Daoy (cell line): ENCODE measurements at regions not wholly inside any gene's neighbourhood (a gene's known extent, or its start where the extent isn't known, plus 50 kb on each side); places are given as distances from the start of the nearest gene placed in this dataset.
A peak's percentile ranks its signal among the peaks of the same experiment; 100 is the strongest.
"Not testable (repeated sequence)": the region's sequence is repeated elsewhere in the genome, so short reads cannot be mapped to it uniquely, and the experiment has no call there.

Source experiments
- DNase-seq: peaks from one replicate; pipeline ENCODE4 v3.0.0-alpha.2; 2015; ENCODE audit warnings: low read depth

DNA sequence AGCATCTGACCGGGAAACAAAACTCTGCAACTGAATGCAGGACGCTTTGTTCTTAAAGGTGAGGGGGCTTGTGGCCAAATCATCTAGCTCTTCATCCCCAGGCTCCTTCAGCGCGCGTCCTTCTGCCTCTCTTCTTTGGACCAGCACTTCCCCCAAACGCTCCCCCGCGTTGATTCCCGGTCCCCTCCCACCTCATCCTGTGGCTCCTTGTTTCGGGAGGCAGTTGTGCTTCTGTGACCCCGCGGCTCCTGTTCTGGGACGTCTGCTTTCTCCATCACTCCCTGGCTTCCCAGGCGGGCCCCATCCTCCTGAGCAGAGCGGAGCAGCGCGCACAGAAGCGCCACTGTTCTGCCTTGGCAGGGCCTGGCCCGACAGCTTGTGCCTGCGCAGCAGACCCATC, 109.7 kb upstream of the ZNG1E start:
- DNase-seq: not testable (repeated sequence)

GRCh38 chr9:65519018-65519417, 156.7 kb upstream of the ZNG1E start:
- not testable (repeated sequence) for DNase-seq

GRCh38 chr9:65514465-65514864, 161.3 kb upstream of the ZNG1E start:
- DNase-seq: peak; percentile 11

DNA sequence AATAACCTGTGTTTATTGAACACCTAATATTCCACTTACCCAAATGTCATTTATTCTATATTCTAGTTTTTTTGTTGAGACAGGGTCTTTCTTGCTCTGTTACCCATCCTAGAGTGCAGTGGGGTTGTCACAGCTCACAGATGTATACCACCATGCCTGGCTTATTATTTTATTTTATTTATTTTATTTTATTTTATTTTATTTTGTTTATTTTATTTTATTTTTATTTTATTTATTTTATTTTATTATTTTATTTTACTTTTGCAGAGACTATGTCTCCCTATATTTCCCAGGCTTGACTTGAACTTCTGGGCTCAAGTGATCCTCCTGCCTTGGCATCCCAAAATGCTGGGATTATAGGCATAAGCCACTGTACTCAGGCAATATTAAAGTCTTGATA, 167.8 kb upstream of the ZNG1E start:
- DNase-seq: not testable (repeated sequence)

- peak; percentile 42 for DNase-seq
Observed at GRCh38 chr9:65504686-65505085, 171.0 kb upstream of the ZNG1E start.

DNA sequence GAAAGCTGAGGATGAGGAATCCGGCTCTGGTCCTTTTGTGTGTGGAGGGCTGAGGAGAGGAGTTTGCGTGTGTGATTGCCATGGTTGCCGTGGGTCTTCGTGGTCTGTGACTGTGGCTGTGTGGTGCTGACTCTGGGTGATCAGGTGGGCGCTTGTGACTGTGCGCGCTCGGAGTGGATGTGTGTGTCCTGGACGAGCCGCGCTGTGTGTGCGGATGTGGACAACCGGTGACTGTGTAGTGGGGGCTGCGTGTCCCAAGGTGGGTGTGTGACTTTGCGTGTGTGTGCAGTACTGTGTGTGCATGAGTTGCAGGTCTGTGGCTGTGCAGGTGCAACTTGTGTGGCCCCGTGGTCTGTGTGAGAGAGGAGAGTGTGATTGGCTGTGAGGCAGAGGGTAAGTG, 172.0 kb upstream of the ZNG1E start:
- peak; percentile 14 for DNase-seq

- DNase-seq: not testable (repeated sequence)
Observed at GRCh38 chr9:65482890-65483289, 192.8 kb upstream of the ZNG1E start.

- not testable (repeated sequence) for DNase-seq
Observed at GRCh38 chr9:65481291-65481690, 194.4 kb upstream of the ZNG1E start.

- not testable (repeated sequence) for DNase-seq
Observed at GRCh38 chr9:65474891-65475290, 189.9 kb upstream of the FOXD4L5 start.

- DNase-seq: not testable (repeated sequence)
Observed at GRCh38 chr9:65473059-65473822, 188.2 kb upstream of the FOXD4L5 start.

GRCh38 chr9:65471106-65471505, 186.1 kb upstream of the FOXD4L5 start:
- DNase-seq: not testable (repeated sequence)

- DNase-seq: peak; percentile 38
Observed at GRCh38 chr9:65466911-65467734, 182.1 kb upstream of the FOXD4L5 start.

GRCh38 chr9:65465246-65465895, 180.4 kb upstream of the FOXD4L5 start:
- peak; percentile 46 for DNase-seq

DNA sequence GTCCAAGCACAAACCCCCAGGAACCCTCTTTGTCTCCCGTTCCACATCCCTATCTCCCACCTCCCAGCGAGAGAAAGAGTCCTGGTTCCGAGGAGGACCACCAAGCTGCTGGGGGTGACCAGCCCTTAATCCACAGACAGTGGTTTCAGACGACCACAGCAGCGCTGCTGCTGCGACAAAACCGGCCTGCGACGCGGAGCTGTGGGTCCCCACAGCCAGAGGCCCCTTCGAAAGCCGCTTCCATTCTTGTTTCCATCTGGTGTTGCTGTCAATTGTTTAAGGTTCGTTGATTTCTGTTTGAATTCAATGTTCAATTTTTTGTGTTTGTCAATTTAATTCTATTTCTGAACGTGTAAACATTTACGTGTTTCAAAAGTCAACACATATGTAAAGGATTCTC, 177.5 kb upstream of the FOXD4L5 start:
- DNase-seq: not testable (repeated sequence)

- no peak for DNase-seq
Observed at GRCh38 chr9:65459756-65460320, 174.8 kb upstream of the FOXD4L5 start.

DNA sequence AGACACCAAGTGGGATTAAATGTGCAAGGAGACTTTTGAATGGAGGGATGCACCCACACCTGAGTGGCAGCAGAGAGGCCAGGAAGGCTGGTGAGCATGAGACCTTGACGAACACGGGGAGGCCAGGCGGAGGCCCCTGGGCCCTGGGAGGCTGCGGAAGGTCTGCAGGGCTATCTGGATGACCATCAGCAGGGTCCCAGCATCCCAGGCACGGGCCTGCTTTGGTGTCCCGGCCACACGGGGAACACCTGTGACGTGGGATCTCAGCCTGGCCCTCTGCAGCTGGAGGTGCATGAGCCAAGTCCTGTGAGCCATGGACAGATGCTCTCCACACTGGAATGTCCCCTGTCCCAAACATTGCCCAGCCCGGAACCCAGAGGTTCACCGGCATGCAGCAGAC, 174.0 kb upstream of the FOXD4L5 start:
- no peak for DNase-seq

DNA sequence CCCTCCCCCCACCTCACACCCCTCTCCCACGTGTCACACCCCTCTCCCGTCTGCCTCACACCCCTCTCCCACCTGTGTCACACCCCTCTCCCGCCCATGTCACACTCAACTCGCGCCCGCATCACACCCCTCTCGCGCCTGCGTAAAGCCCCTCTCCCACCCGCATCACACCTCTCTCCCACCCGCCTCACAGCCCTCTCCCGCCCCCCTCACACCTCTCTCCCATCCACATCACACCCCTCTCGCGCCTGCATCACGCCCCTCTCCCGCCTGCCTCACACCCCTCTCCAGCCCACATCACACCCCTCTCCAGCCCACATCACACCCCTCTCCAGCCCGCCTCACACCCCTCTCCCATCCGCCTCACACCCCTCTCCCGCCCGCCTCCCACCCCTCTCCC, 173.5 kb upstream of the FOXD4L5 start:
- no peak for DNase-seq

DNA sequence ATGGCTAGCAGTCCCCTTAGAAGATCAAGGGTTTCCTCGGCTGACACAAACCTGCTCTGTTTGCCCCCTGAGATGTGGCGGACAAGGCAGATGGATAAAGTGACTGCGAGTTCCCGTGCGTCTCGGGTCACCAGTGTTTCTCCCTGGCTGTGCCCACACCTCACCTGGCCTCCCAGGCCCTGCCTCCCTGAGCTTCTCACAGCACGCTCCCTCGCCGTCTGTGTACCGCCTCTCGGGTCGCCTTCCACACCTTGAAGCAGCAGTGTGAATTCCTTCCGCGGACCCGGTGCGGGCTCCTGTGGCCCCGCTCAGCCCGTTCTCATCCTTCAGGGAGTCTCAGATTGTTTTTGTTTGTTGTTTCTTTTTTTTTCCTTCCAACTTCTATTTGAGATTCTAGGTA, 172.0 kb upstream of the FOXD4L5 start:
- DNase-seq: not testable (repeated sequence)

DNA sequence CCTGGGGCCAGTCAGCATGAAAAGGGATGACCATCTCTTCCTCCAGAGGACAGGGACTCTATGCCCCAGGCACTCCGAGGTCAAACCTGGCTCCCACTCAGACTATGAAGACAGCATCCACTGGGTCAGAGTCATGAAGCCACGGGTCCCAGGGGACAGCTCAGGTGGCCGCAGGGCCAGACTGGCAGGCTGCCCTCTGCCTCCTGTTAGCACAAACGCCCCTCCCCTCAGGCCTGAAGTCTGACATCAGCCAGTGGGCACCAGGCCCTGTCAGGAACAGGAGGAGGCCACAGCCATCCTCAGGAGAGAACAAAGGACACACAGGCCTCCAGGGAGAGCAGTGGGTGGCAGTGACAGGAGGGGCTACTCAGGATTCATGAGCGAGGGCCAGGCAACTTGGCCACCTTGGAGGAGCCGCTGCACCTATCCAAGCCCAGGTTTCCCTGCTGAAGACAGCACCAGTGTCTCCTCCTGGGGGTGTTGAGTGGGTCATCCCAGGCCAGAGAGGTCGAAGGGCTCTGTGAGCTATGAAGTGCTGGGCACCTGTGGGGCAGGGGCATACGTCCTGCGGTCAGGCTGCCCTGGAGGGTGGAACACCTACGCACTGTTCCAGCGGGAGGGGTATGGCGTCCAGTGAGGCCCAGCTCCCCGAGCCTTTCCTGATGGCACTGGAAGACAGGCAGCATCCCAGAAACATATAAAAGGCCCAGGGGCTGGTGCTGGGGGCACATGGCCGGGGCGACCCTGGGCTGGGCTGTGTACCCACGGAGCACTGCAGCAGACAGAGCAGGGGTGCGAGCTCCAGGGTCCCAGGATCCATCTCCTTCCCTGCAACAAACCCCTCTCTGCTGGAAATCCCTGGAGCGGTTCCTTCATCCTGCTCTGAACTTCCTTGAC, 171.0 kb upstream of the FOXD4L5 start:
- not testable (repeated sequence) for DNase-seq

DNA sequence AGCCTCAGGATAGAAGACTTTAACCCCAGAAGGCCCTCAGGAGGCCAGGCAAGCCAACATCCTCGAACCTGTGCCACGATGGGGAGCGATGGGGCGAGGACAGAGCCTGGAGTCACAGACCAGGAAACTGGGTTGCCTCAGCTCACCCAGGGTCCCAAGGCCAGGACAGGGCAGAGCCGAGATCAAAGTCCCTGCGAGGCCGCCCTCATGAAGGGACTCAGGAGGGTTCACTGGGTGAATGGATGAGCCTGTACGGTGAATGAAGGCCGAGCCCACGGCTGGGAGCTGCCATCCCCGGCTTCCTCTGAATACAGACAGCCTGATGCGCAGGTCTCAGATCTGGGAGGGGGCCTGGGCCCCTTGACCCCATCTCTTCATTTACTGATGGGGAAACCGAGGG, 170.1 kb upstream of the FOXD4L5 start:
- not testable (repeated sequence) for DNase-seq

- not testable (repeated sequence) for DNase-seq
Observed at GRCh38 chr9:65454666-65455065, 169.7 kb upstream of the FOXD4L5 start.
